Ectodermal cell (in vitro differentiated cells): ENCODE measurements at regions not wholly inside any gene's neighbourhood (a gene's known extent, or its start where the extent isn't known, plus 50 kb on each side); places are given as distances from the start of the nearest gene placed in this dataset.

Experiments
- H3K27ac ChIP-seq: 2 replicates; pipeline ENCODE4 v1.7.0; 2013; ENCODE audit warnings: mild to moderate bottlenecking, low read depth, low read length; ENCODE audit not compliant: insufficient read depth, poor library complexity, severe bottlenecking
- H3K27me3 ChIP-seq: 2 replicates; pipeline ENCODE4 v1.7.0; 2013; ENCODE audit warnings: mild to moderate bottlenecking, low read length; ENCODE audit not compliant: insufficient read depth, control insufficient read depth, poor library complexity, severe bottlenecking
- H3K36me3 ChIP-seq: one replicate; pipeline ENCODE4 v1.7.0; 2013; ENCODE audit warnings: low read length; ENCODE audit not compliant: control insufficient read depth, insufficient read depth
- H3K4me1 ChIP-seq: one replicate; pipeline ENCODE4 v1.7.0; 2013; ENCODE audit warnings: low read length; ENCODE audit not compliant: control insufficient read depth, insufficient read depth
- H3K4me3 ChIP-seq: 2 replicates; pipeline ENCODE4 v1.7.0; 2013; ENCODE audit warnings: low read depth, low read length, control low read depth; ENCODE audit not compliant: insufficient read depth
- H3K9me3 ChIP-seq: 2 replicates; pipeline ENCODE4 v1.7.0; 2013; ENCODE audit warnings: mild to moderate bottlenecking, low read length, moderate library complexity; ENCODE audit not compliant: control insufficient read depth
- WGBS, 2 experiments: methylation state at CpG; one replicate each; pipeline ENCODE4 v1.1.7; 2013; ENCODE audit warnings: missing lambda C conversion rate in 2 of 2; 5-methylcytosine and 5-hydroxymethylcytosine counted together

DNA sequence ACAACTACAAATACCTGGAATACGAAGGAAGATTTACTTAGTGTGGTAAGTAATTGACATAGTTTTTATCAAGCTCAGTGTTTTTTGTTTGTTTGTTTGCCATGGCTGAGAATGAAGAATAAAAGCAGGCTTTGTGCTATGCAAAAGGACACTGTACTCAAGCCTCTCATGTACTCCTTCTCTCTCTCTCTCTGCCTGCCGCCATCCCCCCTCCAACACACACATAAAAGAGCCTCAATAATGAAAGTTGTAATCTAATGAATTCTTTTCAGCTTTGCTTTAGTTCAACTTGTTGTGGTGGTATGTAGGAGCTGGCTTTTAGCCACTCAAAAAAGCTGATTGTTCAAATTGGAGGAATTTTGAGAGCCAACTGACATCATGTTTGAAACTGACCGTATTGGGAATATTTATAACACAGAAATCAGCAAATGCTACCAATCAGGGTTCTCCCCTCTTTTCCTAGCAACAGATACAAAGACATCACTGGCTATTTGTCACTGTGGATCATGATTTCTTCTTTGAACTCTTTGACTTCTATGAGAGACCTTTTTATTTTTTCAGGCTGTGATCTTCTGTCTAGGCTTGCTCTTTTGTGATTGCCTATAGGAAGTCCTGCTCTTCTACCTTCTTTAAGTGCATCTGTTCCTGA is 1148.8 kb downstream of the RAPGEF2 start:
- WGBS, 2 experiments, result 78 to 91% methylated on average over 2 of the region's 3 CpGs
- Histone ChIP-seq H3K27me3 (no peaks in the 10 kb centered on the region), H3K9me3 (no peaks in the 10 kb centered on the region), H3K4me3 (no peak overlapping the region), H3K27ac (peak overlapping the region; percentile 16), H3K36me3 (no peaks in the 10 kb centered on the region), H3K4me1 (peaks cover 5% of the 10 kb centered on the region)

GRCh38 chr4:160257318-160257717 is 1154.4 kb downstream of the RAPGEF2 start:
- H3K4me3 ChIP-seq, result no peak overlapping the region
- no peaks in the 10 kb centered on the region for H3K27me3 ChIP-seq
- 94% methylated on average over 2 of the region's 2 CpGs for WGBS, 2 experiments
- H3K27ac ChIP-seq, result no peak overlapping the region
- no peaks in the 10 kb centered on the region for H3K36me3 ChIP-seq
- no peaks in the 10 kb centered on the region for H3K4me1 ChIP-seq
- H3K9me3 ChIP-seq, result no peaks in the 10 kb centered on the region

DNA sequence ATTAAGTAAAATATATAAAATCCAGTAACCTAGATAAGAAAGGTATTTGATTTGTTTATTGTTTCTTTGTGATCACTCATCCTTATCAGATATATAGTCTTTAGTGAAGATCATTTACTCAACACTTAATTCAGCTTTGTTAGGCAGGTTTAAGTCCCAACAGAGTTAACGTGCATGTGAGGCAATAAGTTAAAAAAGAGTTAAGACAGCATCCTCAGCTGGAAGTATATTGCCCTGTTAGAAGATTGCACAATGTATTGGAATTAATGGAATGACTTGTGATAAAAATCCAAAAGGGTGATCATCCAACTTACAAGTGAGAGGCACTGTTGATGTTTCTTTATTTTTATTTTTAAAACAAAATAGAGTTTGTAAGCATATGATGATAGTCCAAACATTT is 1162.1 kb downstream of the RAPGEF2 start:
- H3K27ac ChIP-seq, result no peak overlapping the region
- H3K9me3 ChIP-seq, result no peaks in the 10 kb centered on the region
- no peaks in the 10 kb centered on the region for H3K27me3 ChIP-seq
- 91 to 94% methylated on average over 1 of the region's 1 CpG for WGBS, 2 experiments
- H3K4me3 ChIP-seq, result no peak overlapping the region
- H3K4me1 ChIP-seq, result no peaks in the 10 kb centered on the region
- H3K36me3 ChIP-seq, result no peaks in the 10 kb centered on the region

DNA sequence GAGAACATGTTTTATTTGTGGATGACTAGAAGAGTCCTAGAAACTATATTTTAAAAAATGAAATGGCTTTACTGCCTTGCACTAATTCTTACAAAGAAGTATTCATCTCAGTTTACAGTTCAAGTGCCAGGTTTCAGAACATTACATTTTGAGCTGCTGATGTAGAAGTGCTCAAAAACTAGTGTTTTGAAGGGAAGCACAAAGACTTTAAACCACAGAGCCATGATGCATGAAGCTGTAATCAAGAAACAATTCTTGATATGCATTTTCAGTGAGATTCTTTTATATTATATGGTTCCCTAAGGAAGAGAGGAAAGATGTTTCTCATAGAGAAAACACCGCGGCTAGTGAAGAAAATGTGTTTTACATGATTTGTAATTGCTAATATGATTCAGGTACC is 1163.0 kb downstream of the RAPGEF2 start:
- no peaks in the 10 kb centered on the region for H3K9me3 ChIP-seq
- no peaks in the 10 kb centered on the region for H3K36me3 ChIP-seq
- 96 to 100% methylated on average over 2 of the region's 2 CpGs for WGBS, 2 experiments
- no peaks in the 10 kb centered on the region for H3K27me3 ChIP-seq
- H3K4me3 ChIP-seq, result no peak overlapping the region
- no peaks in the 10 kb centered on the region for H3K4me1 ChIP-seq
- no peak overlapping the region for H3K27ac ChIP-seq

DNA sequence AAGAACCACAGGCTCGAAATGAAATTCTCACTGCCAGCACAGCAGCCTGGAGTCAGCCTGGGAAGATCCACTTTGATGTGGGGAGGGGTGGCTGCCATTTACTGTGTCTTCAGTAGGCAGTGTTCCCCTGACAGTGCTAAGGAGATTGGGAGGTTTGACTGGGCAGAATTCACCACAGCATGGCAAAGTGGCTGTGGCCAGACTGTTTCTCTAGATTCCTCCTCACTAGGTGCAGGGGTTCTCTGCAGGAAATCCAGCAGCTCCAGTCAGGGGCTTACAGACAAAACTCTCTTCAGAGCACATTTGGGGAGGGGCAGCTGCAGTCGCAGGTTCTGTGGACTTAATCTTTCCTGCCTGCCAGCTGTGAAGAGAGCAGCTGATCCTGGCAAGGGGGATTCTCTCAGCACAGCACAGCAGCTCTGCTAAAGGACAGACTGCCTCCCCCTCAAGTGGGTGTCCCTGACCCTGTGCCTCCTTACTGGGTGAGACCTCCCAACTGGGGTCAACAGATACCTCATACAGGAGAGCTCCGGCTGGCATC is 1174.0 kb downstream of the RAPGEF2 start:
- H3K4me3 ChIP-seq, result no peak overlapping the region
- no peaks in the 10 kb centered on the region for H3K27me3 ChIP-seq
- no peaks in the 10 kb centered on the region for H3K9me3 ChIP-seq
- H3K36me3 ChIP-seq, result no peaks in the 10 kb centered on the region
- 58 to 60% methylated on average over 3 of the region's 3 CpGs for WGBS, 2 experiments
- no peaks in the 10 kb centered on the region for H3K4me1 ChIP-seq
- H3K27ac ChIP-seq, result no peak overlapping the region

DNA sequence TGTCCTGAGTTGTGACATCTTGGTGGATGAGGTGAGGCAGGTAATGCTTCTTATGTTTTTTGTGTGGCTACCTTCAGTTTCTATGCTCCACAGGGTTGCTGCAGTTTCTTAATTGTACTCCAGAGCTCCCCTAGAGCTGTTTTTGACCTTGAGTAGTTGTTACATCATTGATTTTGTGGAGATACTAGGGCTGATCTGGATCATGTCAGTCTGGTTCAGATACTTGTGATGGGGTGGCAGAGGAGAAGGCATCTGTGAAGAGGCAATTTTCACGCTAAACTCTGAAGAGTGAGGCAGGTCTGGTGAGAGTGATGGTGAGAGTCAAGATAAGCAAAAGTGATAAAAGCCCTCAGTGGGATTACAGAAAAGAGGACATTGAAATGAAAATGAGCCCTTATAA is 1180.2 kb downstream of the RAPGEF2 start:
- no peaks in the 10 kb centered on the region for H3K9me3 ChIP-seq
- H3K27me3 ChIP-seq, result no peaks in the 10 kb centered on the region
- no peaks in the 10 kb centered on the region for H3K4me1 ChIP-seq
- WGBS, 2 experiments, result 93 to 95% methylated on average over 1 of the region's 1 CpG
- no peak overlapping the region for H3K27ac ChIP-seq
- no peaks in the 10 kb centered on the region for H3K36me3 ChIP-seq
- H3K4me3 ChIP-seq, result no peak overlapping the region

DNA sequence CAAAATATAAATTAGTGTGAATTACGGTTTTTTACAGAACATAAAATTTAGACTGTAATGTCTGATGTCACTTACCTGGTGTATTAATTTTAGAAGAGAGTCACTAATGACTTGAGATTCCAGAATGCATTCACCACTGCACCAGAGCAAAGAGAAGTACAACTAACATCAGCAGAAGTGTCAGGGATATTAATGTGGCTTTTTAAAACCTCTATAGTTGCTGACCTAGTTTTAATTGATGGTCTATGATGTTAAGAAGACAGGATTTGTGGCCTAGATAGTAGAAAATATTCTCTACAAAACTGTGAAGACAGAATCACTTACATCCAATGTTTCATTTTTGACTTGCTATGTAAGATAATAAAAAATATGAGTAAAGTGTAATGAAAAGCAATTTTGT is 1181.6 kb downstream of the RAPGEF2 start:
- H3K4me1 ChIP-seq, result no peaks in the 10 kb centered on the region
- 100% methylated on average over 1 of the region's 1 CpG; no CpG with 5 or more reads in 1 of the 2 experiments for WGBS, 2 experiments
- no peak overlapping the region for H3K27ac ChIP-seq
- no peaks in the 10 kb centered on the region for H3K36me3 ChIP-seq
- no peak overlapping the region for H3K4me3 ChIP-seq
- no peaks in the 10 kb centered on the region for H3K27me3 ChIP-seq
- no peaks in the 10 kb centered on the region for H3K9me3 ChIP-seq

DNA sequence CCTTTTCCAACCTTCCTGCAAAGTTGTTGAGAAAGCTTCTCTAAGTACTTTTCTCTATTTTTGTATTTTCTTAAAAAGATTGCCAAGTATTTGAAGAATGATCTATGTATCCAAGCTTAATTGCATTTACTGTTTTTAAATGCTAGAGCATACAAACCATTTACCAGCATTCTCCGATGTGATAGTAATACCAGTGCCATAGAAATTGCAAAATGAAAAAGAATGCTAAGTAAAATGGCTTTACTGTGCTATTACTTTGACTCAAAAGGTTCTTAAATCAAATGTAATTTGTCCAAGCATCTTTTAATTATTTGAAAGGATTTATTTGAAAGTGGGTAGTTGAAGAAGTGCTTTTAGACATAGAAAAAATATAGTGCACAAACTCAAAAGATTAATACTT is 1183.2 kb downstream of the RAPGEF2 start:
- Histone ChIP-seq H3K9me3 (no peaks in the 10 kb centered on the region), H3K27me3 (no peaks in the 10 kb centered on the region), H3K27ac (no peak overlapping the region), H3K36me3 (no peaks in the 10 kb centered on the region), H3K4me1 (no peaks in the 10 kb centered on the region), H3K4me3 (no peak overlapping the region)
- WGBS, 2 experiments, result 86% methylated on average over 1 of the region's 1 CpG; no CpG with 5 or more reads in 1 of the 2 experiments

DNA sequence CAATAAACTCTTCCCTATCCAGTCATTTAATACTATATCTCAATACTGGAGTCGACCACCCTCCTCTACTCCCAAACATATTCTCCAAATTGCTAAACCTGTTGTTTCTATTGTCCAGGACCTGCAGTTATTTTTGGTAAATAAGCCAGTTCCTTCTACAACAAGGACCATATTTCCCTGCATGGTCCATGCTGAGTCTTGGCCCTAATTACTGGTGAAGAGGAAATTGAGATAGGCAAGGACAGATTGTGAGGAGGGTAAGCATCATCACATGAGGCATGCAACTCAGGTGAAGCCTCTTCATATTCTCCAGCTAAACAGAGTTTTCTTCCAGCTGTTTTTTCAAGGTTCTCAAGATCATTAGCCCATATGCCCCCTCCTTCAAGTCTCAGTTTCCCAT is 1193.6 kb downstream of the RAPGEF2 start:
- no peaks in the 10 kb centered on the region for H3K9me3 ChIP-seq
- no peak overlapping the region for H3K4me3 ChIP-seq
- H3K4me1 ChIP-seq, result no peaks in the 10 kb centered on the region
- H3K27me3 ChIP-seq, result no peaks in the 10 kb centered on the region
- H3K36me3 ChIP-seq, result no peaks in the 10 kb centered on the region
- no peak overlapping the region for H3K27ac ChIP-seq
- 82 to 92% methylated on average over 1 of the region's 1 CpG for whole genome bisulfite sequencing, 2 experiments

DNA sequence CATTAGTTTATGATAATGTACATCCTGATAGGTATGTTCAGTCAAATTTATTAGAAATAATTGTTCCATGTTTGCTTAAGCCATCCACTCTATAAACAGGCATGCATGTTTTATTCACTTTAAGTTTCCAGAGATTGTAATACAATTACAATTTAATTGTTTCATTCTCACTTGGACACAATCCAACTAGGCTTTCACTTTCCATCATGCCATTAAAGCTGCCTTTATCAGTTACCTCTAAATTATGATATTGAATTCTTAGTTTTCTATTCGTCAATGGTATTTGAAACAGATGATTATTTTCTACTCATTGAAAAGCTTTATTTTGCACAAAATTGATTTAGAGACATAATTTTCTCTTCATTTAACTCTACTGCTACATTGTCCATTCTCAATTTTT is 1196.3 kb downstream of the RAPGEF2 start:
- WGBS, 2 experiments, result 100% methylated on average over 1 of the region's 1 CpG; no CpG with 5 or more reads in 1 of the 2 experiments
- no peak overlapping the region for H3K27ac ChIP-seq

More for the DNA sequence above, 1196.3 kb downstream of the RAPGEF2 start:
- H3K27me3 ChIP-seq, result no peaks in the 10 kb centered on the region
- no peaks in the 10 kb centered on the region for H3K36me3 ChIP-seq
- H3K9me3 ChIP-seq, result no peaks in the 10 kb centered on the region
- H3K4me3 ChIP-seq, result no peak overlapping the region
- no peaks in the 10 kb centered on the region for H3K4me1 ChIP-seq
